Endodermal cell (in vitro differentiated cells): ENCODE measurements at regions not wholly inside any gene's neighbourhood (a gene's known extent, or its start where the extent isn't known, plus 50 kb on each side); places are given as distances from the start of the nearest gene placed in this dataset.
"Not testable (repeated sequence)": the region's sequence is repeated elsewhere in the genome, so short reads cannot be mapped to it uniquely, and the experiment has no call there.

Experiments used
- DNase-seq: peaks from one replicate; pipeline ENCODE4 v3.0.0-alpha.2; 2017
- H3K27ac ChIP-seq: 2 replicates; pipeline ENCODE4 v1.5.1; 2013; ENCODE audit warnings: mild to moderate bottlenecking, low read depth, low read length, moderate library complexity
- H3K27me3 ChIP-seq: 2 replicates; pipeline ENCODE4 v1.6.1; 2013; ENCODE audit warnings: mild to moderate bottlenecking, low read length, moderate library complexity; ENCODE audit not compliant: insufficient read depth, control insufficient read depth, poor library complexity, severe bottlenecking
- H3K36me3 ChIP-seq: 2 replicates; pipeline ENCODE4 v1.7.0; 2013; ENCODE audit warnings: mild to moderate bottlenecking, low read length, moderate library complexity; ENCODE audit not compliant: control insufficient read depth, insufficient read depth
- H3K4me1 ChIP-seq: one replicate; pipeline ENCODE4 v1.7.0; 2013; ENCODE audit warnings: low read length; ENCODE audit not compliant: control insufficient read depth, insufficient read depth
- H3K4me3 ChIP-seq: 2 replicates; pipeline ENCODE4 v1.5.1; 2013; ENCODE audit warnings: mild to moderate bottlenecking, low read length, moderate library complexity
- H3K9ac ChIP-seq: 2 replicates; pipeline ENCODE4 v1.6.1; 2013; ENCODE audit warnings: mild to moderate bottlenecking, low read length, moderate library complexity; ENCODE audit not compliant: poor library complexity, severe bottlenecking; ENCODE audit errors: extremely low read depth
- H3K9me3 ChIP-seq: 2 replicates; pipeline ENCODE4 v1.6.1; 2013; ENCODE audit warnings: mild to moderate bottlenecking, low read length, moderate library complexity; ENCODE audit not compliant: control insufficient read depth
- H3K27ac Mint-ChIP-seq: 2 replicates; pipeline ENCODE4 v1.8.0; 2020; ENCODE audit warnings: mixed read lengths
- H3K27me3 Mint-ChIP-seq: 2 replicates; pipeline ENCODE4 v1.8.0; 2021; ENCODE audit warnings: mild to moderate bottlenecking, mixed read lengths; ENCODE audit not compliant: insufficient read depth
- H3K36me3 Mint-ChIP-seq: 2 replicates; pipeline ENCODE4 v1.8.0; 2020; ENCODE audit warnings: low read depth, mixed read lengths
- H3K4me1 Mint-ChIP-seq: 2 replicates; pipeline ENCODE4 v1.8.0; 2020; ENCODE audit warnings: mixed read lengths
- H3K4me3 Mint-ChIP-seq: 2 replicates; pipeline ENCODE4 v1.8.0; 2020; ENCODE audit warnings: mild to moderate bottlenecking, moderate library complexity, mixed read lengths
- H3K9me3 Mint-ChIP-seq: 2 replicates; pipeline ENCODE4 v1.8.0; 2020; ENCODE audit warnings: mild to moderate bottlenecking, mixed read lengths
- WGBS, 2 experiments: methylation state at CpG; one replicate each; pipeline versions ENCODE4 v1.1.5 to v1.1.7; 2013; ENCODE audit warnings: missing lambda C conversion rate in 2 of 2, mixed read lengths in 1 of 2; ENCODE audit not compliant: insufficient coverage in 1 of 2, insufficient read length in 1 of 2; 5-methylcytosine and 5-hydroxymethylcytosine counted together
- TF ChIP-seq, protein P1 (sequence below): fragments of 200-600 bp; sonication (generic); conservative IDR thresholded peaks from 2 replicates; pipeline ENCODE4 v1.5.0; 2021; ENCODE audit warnings: antibody characterized with exemption, mild to moderate bottlenecking

DNA sequence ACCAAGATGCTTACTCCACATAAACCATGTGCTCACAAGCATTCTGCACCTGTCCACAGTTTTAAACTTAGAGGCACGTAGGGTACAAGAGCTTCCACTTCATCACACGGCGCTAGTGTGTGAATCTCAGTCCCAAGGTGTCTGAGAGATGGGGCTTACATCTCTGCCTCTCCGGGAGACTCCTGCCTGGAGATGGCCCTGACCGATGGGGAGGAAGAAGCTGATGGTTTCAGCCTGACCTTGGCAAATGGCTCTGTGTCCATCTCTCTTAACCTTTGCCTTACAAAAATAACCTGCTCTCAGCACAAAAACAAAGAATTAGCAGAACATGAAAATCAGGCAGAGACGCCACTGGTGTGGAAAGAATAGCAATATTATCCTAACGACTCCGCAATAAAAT lies 559.3 kb upstream of the B3GAT1 start:
- no peaks in the 10 kb centered on the region for H3K27me3 ChIP-seq

GRCh38 chr11:134967746-134968145 lies 555.7 kb upstream of the B3GAT1 start:
- 82 to 96% methylated on average over 1 to 2 of the region's 2 CpGs for WGBS, 2 experiments
- DNase-seq: no peak
- Histone ChIP-seq H3K36me3 (no peaks in the 10 kb centered on the region), H3K9me3 (no peaks in the 10 kb centered on the region), H3K4me1 (no peaks in the 10 kb centered on the region), H3K4me3 (no peak overlapping the region), H3K9ac (no peak overlapping the region), H3K27me3 (no peaks in the 10 kb centered on the region), H3K27ac (no peak overlapping the region)
- H3K9me3 Mint-ChIP-seq: no peaks in the 10 kb centered on the region
- H3K27me3 Mint-ChIP-seq: peaks cover 3% of the 10 kb centered on the region
- H3K4me3 Mint-ChIP-seq: no peak overlapping the region
- H3K36me3 Mint-ChIP-seq: no peaks in the 10 kb centered on the region
- H3K4me1 Mint-ChIP-seq: no peaks in the 10 kb centered on the region
- H3K27ac Mint-ChIP-seq: no peak overlapping the region
- TF ChIP-seq, protein P1, sequence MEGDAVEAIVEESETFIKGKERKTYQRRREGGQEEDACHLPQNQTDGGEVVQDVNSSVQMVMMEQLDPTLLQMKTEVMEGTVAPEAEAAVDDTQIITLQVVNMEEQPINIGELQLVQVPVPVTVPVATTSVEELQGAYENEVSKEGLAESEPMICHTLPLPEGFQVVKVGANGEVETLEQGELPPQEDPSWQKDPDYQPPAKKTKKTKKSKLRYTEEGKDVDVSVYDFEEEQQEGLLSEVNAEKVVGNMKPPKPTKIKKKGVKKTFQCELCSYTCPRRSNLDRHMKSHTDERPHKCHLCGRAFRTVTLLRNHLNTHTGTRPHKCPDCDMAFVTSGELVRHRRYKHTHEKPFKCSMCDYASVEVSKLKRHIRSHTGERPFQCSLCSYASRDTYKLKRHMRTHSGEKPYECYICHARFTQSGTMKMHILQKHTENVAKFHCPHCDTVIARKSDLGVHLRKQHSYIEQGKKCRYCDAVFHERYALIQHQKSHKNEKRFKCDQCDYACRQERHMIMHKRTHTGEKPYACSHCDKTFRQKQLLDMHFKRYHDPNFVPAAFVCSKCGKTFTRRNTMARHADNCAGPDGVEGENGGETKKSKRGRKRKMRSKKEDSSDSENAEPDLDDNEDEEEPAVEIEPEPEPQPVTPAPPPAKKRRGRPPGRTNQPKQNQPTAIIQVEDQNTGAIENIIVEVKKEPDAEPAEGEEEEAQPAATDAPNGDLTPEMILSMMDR: no peak

More for the DNA sequence above, 559.3 kb upstream of the B3GAT1 start:
- TF ChIP-seq, protein P1: no peak
- Mint-ChIP-seq H3K4me1 (no peaks in the 10 kb centered on the region), H3K27me3 (peaks cover 18% of the 10 kb centered on the region), H3K36me3 (no peaks in the 10 kb centered on the region), H3K9me3 (no peaks in the 10 kb centered on the region), H3K27ac (no peak overlapping the region), H3K4me3 (no peak overlapping the region)
- 96 to 98% methylated on average over 7 to 8 of the region's 8 CpGs for WGBS, 2 experiments
- no peaks in the 10 kb centered on the region for H3K9me3 ChIP-seq
- no peak overlapping the region for H3K27ac ChIP-seq
- no peak overlapping the region for H3K9ac ChIP-seq
- H3K36me3 ChIP-seq: no peaks in the 10 kb centered on the region
- DNase-seq: no peak
- no peaks in the 10 kb centered on the region for H3K4me1 ChIP-seq
- H3K4me3 ChIP-seq: no peak overlapping the region

GRCh38 chr11:134961386-134961785 lies 549.3 kb upstream of the B3GAT1 start:
- WGBS, 2 experiments: 96% methylated on average over 18 to 30 of the region's 30 CpGs
- H3K27ac ChIP-seq: not testable (repeated sequence)

GRCh38 chr11:134958870-134959269 lies 546.8 kb upstream of the B3GAT1 start:
- no peaks in the 10 kb centered on the region for H3K27me3 ChIP-seq
- Mint-ChIP-seq H3K27me3 (peaks cover 3% of the 10 kb centered on the region), H3K36me3 (no peaks in the 10 kb centered on the region), H3K9me3 (no peaks in the 10 kb centered on the region), H3K4me3 (no peak overlapping the region), H3K4me1 (no peaks in the 10 kb centered on the region), H3K27ac (no peak overlapping the region)
- H3K36me3 ChIP-seq: no peaks in the 10 kb centered on the region
- no peak overlapping the region for H3K9ac ChIP-seq
- no peaks in the 10 kb centered on the region for H3K4me1 ChIP-seq
- no peak overlapping the region for H3K4me3 ChIP-seq
- TF ChIP-seq, protein P1: no peak
- no peak overlapping the region for H3K27ac ChIP-seq
- H3K9me3 ChIP-seq: no peaks in the 10 kb centered on the region
- 97 to 100% methylated on average over 8 of the region's 8 CpGs for WGBS, 2 experiments
- DNase-seq: no peak

More at GRCh38 chr11:134961386-134961785, 549.3 kb upstream of the B3GAT1 start:
- H3K4me3 ChIP-seq, H3K27me3 ChIP-seq, H3K36me3 Mint-ChIP-seq, H3K4me1 Mint-ChIP-seq, H3K36me3 ChIP-seq, H3K27me3 Mint-ChIP-seq, H3K9me3 Mint-ChIP-seq, DNase-seq, H3K9ac ChIP-seq, H3K9me3 ChIP-seq, H3K4me3 Mint-ChIP-seq, H3K4me1 ChIP-seq, H3K27ac Mint-ChIP-seq: not testable (repeated sequence)
